ENCODE measurements at regions not wholly inside any gene's neighbourhood (a gene's known extent, or its start where the extent isn't known, plus 50 kb on each side); places are given as distances from the start of the nearest gene placed in this dataset.
"Not testable (repeated sequence)": the region's sequence is repeated elsewhere in the genome, so short reads cannot be mapped to it uniquely, and the experiment has no call there.

GRCh38 chr2:111598944-111599343 is 285.0 kb downstream of the ANAPC1 start:
- H3K4me2 ChIP-seq; H3K9ac ChIP-seq; H3K36me3 ChIP-seq (replicated peaks in 1 of 2; ENCODE audit: control insufficient read depth in 1 of 2, insufficient read depth in 2 of 2, low read length in 1 of 2); CTCF ChIA-PET; DNase-seq; H3K9me2 ChIP-seq; H3K79me2 ChIP-seq (ENCODE audit: insufficient read depth); POLR2A ChIA-PET; H3F3A ChIP-seq (replicated peaks; ENCODE audit: insufficient read depth); H3K27ac ChIP-seq (ENCODE audit: low read depth in 2 of 2, low read length in 1 of 2); H2AFZ ChIP-seq (ENCODE audit: low read depth); H4K20me1 ChIP-seq (ENCODE audit: insufficient read depth); H3K4me1 ChIP-seq (ENCODE audit: control insufficient read depth in 1 of 2, insufficient read depth in 2 of 2, low read depth in 1 of 2, low read length in 1 of 2); H3K27me3 ChIP-seq (ENCODE audit: insufficient read depth); H3K4me3 ChIP-seq (ENCODE audit: low read depth in 2 of 2, low read length in 1 of 2); H3K9me3 ChIP-seq: not testable (repeated sequence)
- WGBS (ENCODE audit: low lambda C conversion rate) = no CpG with 5 or more reads among the region's 2 CpGs

DNA sequence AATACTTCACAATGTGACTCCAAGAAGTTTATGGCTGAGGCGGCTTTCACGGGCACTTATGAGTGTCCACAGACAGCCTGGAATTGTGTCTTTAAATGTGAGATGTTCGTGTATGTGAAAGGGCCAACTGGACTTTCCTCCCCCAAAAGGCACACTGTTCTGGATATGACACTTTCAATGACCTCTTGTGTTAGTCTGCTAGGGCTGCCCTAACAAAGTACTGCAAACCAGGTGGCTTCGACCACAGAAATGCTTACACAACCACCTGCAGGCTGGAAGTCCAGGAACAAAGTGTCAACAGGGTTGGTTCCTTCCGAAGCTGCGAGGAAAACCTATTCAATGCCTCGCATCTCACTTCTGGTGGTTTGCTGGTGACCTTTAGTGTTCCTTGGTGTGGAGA is 281.7 kb downstream of the ANAPC1 start:
- H3K9me3 ChIP-seq, CTCF ChIA-PET: not testable (repeated sequence)
- WGBS (ENCODE audit: low lambda C conversion rate) = no CpG with 5 or more reads among the region's 7 CpGs

GRCh38 chr2:111605798-111606197 is 278.2 kb downstream of the ANAPC1 start:
- H3K27ac ChIP-seq (ENCODE audit: low read depth in 2 of 2, low read length in 1 of 2); H4K20me1 ChIP-seq (ENCODE audit: insufficient read depth); H3K27me3 ChIP-seq (ENCODE audit: insufficient read depth); H3K9ac ChIP-seq; H3K9me3 ChIP-seq; H3K4me2 ChIP-seq; H3K4me3 ChIP-seq (ENCODE audit: low read depth in 2 of 2, low read length in 1 of 2); H3K79me2 ChIP-seq (ENCODE audit: insufficient read depth); H3F3A ChIP-seq (replicated peaks; ENCODE audit: insufficient read depth); POLR2A ChIA-PET; CTCF ChIA-PET; H3K36me3 ChIP-seq (replicated peaks in 1 of 2; ENCODE audit: control insufficient read depth in 1 of 2, insufficient read depth in 2 of 2, low read length in 1 of 2); DNase-seq; H3K4me1 ChIP-seq (ENCODE audit: control insufficient read depth in 1 of 2, insufficient read depth in 2 of 2, low read depth in 1 of 2, low read length in 1 of 2); H3K9me2 ChIP-seq; H2AFZ ChIP-seq (ENCODE audit: low read depth): not testable (repeated sequence)
- WGBS (ENCODE audit: low lambda C conversion rate) = 94% methylated on average over 10 of the region's 11 CpGs

More for the DNA sequence above, 281.7 kb downstream of the ANAPC1 start:
- H3K4me2 ChIP-seq; POLR2A ChIA-PET; H3K9me2 ChIP-seq; H3K36me3 ChIP-seq (replicated peaks in 1 of 2; ENCODE audit: control insufficient read depth in 1 of 2, insufficient read depth in 2 of 2, low read length in 1 of 2); H2AFZ ChIP-seq (ENCODE audit: low read depth); H4K20me1 ChIP-seq (ENCODE audit: insufficient read depth); H3K4me1 ChIP-seq (ENCODE audit: control insufficient read depth in 1 of 2, insufficient read depth in 2 of 2, low read depth in 1 of 2, low read length in 1 of 2); H3K79me2 ChIP-seq (ENCODE audit: insufficient read depth); H3K9ac ChIP-seq; H3F3A ChIP-seq (replicated peaks; ENCODE audit: insufficient read depth); H3K27me3 ChIP-seq (ENCODE audit: insufficient read depth); H3K4me3 ChIP-seq (ENCODE audit: low read depth in 2 of 2, low read length in 1 of 2); DNase-seq; H3K27ac ChIP-seq (ENCODE audit: low read depth in 2 of 2, low read length in 1 of 2): not testable (repeated sequence)

GRCh38 chr2:111606632-111607031 is 277.4 kb downstream of the ANAPC1 start:
- H2AFZ ChIP-seq (ENCODE audit: low read depth); H3K36me3 ChIP-seq (replicated peaks in 1 of 2; ENCODE audit: control insufficient read depth in 1 of 2, insufficient read depth in 2 of 2, low read length in 1 of 2); H3K27me3 ChIP-seq (ENCODE audit: insufficient read depth); DNase-seq; H3F3A ChIP-seq (replicated peaks; ENCODE audit: insufficient read depth); H3K4me3 ChIP-seq (ENCODE audit: low read depth in 2 of 2, low read length in 1 of 2); H3K27ac ChIP-seq (ENCODE audit: low read depth in 2 of 2, low read length in 1 of 2); H3K4me1 ChIP-seq (ENCODE audit: control insufficient read depth in 1 of 2, insufficient read depth in 2 of 2, low read depth in 1 of 2, low read length in 1 of 2); CTCF ChIA-PET; POLR2A ChIA-PET; H3K9me2 ChIP-seq; H3K4me2 ChIP-seq; H3K9ac ChIP-seq; H3K9me3 ChIP-seq; H4K20me1 ChIP-seq (ENCODE audit: insufficient read depth); H3K79me2 ChIP-seq (ENCODE audit: insufficient read depth): not testable (repeated sequence)
- no CpG with 5 or more reads among the region's 1 CpG for WGBS (ENCODE audit: low lambda C conversion rate)

DNA sequence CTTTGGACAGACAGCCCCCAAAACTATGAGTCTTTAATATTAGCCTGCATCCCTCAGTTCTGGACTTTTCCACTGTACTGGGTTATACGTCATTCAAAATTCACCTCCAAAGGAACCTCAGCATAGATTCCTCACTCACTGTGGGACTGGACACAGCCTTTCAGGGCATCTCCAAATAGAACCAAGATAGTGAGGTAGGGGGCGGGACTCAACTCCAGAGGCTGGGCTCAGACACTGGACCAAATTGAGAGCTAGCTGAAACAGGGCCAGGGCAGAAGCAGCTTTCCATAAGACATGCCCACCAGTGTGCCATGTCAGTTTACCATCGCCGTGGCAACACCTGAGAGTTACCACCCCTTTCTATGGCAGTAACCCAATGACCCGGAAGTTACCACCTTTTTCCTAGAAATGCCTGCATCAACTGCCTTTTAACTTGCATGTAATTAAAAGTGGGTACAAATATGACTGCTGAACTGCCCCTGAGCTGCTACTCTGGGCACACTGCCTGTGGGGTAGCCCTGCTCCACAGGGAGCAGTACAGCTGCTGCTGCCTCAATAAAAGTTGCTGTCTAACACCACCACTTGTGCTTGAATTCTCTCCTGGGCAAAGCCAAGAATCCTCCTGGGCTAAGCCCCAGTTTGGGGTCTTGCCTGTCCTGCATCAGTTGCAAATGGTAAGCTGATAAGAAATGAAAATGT is 274.7 kb downstream of the ANAPC1 start:
- H3K9ac ChIP-seq; H3K4me2 ChIP-seq; H3K36me3 ChIP-seq (replicated peaks in 1 of 2; ENCODE audit: control insufficient read depth in 1 of 2, insufficient read depth in 2 of 2, low read length in 1 of 2); H3K27ac ChIP-seq (ENCODE audit: low read depth in 2 of 2, low read length in 1 of 2); H3K9me3 ChIP-seq; H3K4me3 ChIP-seq (ENCODE audit: low read depth in 2 of 2, low read length in 1 of 2); DNase-seq; CTCF ChIA-PET; H3K4me1 ChIP-seq (ENCODE audit: control insufficient read depth in 1 of 2, insufficient read depth in 2 of 2, low read depth in 1 of 2, low read length in 1 of 2); H4K20me1 ChIP-seq (ENCODE audit: insufficient read depth); H3F3A ChIP-seq (replicated peaks; ENCODE audit: insufficient read depth); H3K9me2 ChIP-seq; H3K27me3 ChIP-seq (ENCODE audit: insufficient read depth); H3K79me2 ChIP-seq (ENCODE audit: insufficient read depth); POLR2A ChIA-PET; H2AFZ ChIP-seq (ENCODE audit: low read depth): not testable (repeated sequence)
- WGBS (ENCODE audit: low lambda C conversion rate) = 86% methylated on average over 2 of the region's 5 CpGs

DNA sequence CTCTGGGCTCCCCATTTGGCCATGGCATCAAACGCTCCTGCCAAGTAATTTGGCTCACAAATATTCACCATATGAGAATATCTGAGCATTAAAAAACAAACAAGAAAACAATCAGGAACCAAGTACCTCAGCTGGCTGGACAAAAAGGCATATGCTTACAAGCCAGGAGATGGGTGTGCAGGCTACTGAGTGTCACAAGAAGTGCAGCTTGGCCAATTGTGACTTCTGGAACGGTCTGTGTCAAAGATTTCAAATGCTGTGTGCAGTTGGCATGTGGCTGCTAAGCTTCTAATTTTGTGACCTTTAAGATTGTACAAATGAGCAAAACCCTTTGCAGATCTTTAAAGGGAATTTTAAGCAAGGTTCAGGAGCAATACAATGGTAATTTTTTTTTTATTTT is 274.0 kb downstream of the ANAPC1 start:
- 79% methylated on average over 1 of the region's 2 CpGs for WGBS (ENCODE audit: low lambda C conversion rate)

More for the DNA sequence above, 274.0 kb downstream of the ANAPC1 start:
- H4K20me1 ChIP-seq (ENCODE audit: insufficient read depth); H3K27me3 ChIP-seq (ENCODE audit: insufficient read depth); H3K79me2 ChIP-seq (ENCODE audit: insufficient read depth); DNase-seq; H2AFZ ChIP-seq (ENCODE audit: low read depth); CTCF ChIA-PET; H3K4me1 ChIP-seq (ENCODE audit: control insufficient read depth in 1 of 2, insufficient read depth in 2 of 2, low read depth in 1 of 2, low read length in 1 of 2); H3K9ac ChIP-seq; H3F3A ChIP-seq (replicated peaks; ENCODE audit: insufficient read depth); H3K27ac ChIP-seq (ENCODE audit: low read depth in 2 of 2, low read length in 1 of 2); POLR2A ChIA-PET; H3K36me3 ChIP-seq (replicated peaks in 1 of 2; ENCODE audit: control insufficient read depth in 1 of 2, insufficient read depth in 2 of 2, low read length in 1 of 2); H3K4me3 ChIP-seq (ENCODE audit: low read depth in 2 of 2, low read length in 1 of 2); H3K9me3 ChIP-seq; H3K9me2 ChIP-seq; H3K4me2 ChIP-seq: not testable (repeated sequence)
